ENCODE measurements at regions not wholly inside any gene's neighbourhood (a gene's known extent, or its start where the extent isn't known, plus 50 kb on each side); places are given as distances from the start of the nearest gene placed in this dataset.

- DNase-seq (ENCODE audit: low read depth) = no peak
Observed at GRCh38 chr16:73304008-73304774, 256.3 kb upstream of the ZFHX3 start.

- DNase-seq (ENCODE audit: low read depth) = no peak
Observed at GRCh38 chr16:73302942-73303341, 255.0 kb upstream of the ZFHX3 start.

DNA sequence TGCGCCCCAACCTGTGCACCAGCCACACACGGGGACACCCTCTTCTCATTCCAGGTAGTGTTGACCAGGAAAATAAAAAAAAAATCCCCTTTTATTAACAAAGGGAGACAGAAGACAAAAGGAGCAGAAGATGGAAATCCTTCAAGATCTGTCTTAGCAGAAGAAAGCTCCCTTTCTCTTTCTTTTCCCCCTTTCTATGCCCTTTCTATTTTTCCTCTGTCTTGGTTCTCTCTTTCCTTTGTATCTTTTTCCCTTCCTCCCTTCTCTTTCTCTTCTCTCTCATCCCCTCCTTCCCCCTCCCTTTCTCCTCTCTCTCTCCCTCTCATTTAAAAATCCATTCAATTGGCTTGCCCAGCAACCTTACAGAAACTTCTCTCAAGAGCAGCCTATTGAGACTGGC is 254.1 kb upstream of the ZFHX3 start:
- no peak for DNase-seq (ENCODE audit: low read depth)

GRCh38 chr16:73299346-73299745 is 251.4 kb upstream of the ZFHX3 start:
- DNase-seq (ENCODE audit: low read depth) = no peak

DNA sequence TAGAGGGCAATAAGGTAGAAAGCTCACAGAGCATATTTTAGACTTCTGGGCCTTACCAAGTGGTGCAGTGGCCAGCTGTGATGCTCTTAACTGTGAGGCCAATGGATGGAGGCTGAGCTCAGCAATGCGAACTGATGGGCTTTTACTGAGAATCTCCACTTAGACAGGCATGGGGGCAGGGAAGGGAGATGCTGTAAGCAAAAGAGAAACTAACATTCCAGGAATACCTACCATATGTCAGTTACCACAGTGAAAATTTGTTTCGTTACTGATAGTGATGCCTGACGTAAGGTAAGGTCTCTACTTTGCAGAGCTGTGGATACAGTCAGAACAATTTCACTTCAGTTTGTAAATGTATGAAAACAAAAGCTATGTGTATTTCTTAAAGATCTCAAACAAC is 250.6 kb upstream of the ZFHX3 start:
- DNase-seq (ENCODE audit: low read depth) = peak; percentile 19

- no peak for DNase-seq (ENCODE audit: low read depth)
Observed at GRCh38 chr16:73290258-73290657, 242.3 kb upstream of the ZFHX3 start.

GRCh38 chr16:73289232-73289631 is 241.3 kb upstream of the ZFHX3 start:
- DNase-seq (ENCODE audit: low read depth) = no peak

DNA sequence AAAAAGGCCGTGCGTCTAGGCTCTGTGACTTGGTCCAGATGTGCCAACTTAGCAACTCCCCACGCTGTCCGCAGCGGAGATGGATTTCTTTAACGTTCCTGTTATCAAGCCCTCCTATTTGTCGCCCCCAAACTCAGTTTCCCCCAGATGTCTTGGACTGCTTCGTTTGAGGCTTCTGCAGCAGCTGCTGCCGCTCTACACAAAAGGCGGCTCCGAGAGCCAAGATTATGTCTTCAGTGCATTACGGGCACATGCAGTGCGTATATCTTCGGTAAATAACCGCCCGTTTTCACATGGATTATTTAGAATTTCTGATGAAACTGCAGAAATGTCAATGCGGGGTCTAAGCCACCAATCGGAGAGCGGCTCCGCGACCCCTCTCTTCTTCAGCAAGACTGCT is 240.6 kb upstream of the ZFHX3 start:
- no peak for DNase-seq (ENCODE audit: low read depth)

- DNase-seq (ENCODE audit: low read depth) = no peak
Observed at GRCh38 chr16:73287859-73288405, 240.0 kb upstream of the ZFHX3 start.

GRCh38 chr16:73286346-73287267 is 238.7 kb upstream of the ZFHX3 start:
- DNase-seq (ENCODE audit: low read depth) = no peak

GRCh38 chr16:73285436-73286201 is 237.7 kb upstream of the ZFHX3 start:
- no peak for DNase-seq (ENCODE audit: low read depth)

GRCh38 chr16:73280388-73280787 is 232.5 kb upstream of the ZFHX3 start:
- DNase-seq (ENCODE audit: low read depth) = no peak

GRCh38 chr16:73279451-73279850 is 231.5 kb upstream of the ZFHX3 start:
- no peak for DNase-seq (ENCODE audit: low read depth)

DNA sequence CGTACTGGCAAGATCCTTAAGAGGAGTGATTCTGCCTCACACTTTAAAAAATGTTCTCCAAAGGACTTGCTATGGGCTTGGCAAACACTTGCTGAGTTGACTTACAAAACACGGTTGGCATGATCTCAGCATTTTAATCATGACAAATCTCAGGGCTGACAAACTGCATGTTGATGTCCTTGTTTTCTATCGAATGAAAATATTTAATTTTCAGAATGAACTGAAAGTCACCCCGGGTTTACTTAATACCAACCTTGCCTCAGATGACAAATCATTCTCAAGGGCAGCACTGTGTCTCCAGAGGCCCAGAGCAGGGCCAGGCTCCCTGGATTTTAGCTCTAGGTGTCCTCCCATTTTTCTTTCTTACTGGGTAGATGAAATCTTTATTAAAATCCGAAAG is 229.1 kb upstream of the ZFHX3 start:
- no peak for DNase-seq (ENCODE audit: low read depth)

DNA sequence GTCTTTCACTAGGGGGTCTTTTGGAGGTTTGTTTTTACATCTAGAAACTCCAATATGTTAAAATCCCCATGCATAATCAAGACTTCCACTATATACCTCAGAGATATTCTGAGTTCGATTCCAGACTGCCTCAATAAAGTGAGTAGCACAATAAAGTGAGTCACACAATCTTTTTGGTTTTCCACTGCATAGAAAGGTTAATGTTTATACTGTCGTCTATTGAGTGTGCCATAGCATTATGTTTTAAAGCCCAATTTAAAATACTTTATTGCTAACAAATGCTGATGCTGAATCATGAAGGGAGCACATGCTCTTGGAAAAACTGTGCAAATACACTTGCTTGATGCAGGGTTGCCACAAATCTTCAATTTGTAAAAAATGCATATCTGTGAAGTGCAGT is 227.5 kb upstream of the ZFHX3 start:
- DNase-seq (ENCODE audit: low read depth) = no peak

DNA sequence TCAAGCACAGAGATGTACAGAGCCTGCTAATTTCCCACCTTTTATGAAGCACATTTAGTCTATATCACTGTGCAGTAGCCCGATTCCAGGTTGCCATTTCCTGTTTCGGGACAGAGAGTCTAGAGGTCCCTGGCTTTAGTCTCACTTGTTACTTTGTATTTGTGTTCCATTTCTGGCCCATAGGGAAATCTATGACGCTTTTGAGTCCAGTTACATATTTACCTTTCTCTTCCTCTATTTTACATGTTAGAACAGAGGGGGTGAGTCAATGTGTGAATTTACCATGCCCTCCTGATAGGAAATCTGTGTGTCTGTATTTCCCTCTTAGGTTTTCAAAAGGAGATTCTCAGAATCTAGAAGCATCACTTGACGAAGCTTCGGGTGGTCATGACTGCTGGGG is 227.1 kb upstream of the ZFHX3 start:
- DNase-seq (ENCODE audit: low read depth) = no peak

DNA sequence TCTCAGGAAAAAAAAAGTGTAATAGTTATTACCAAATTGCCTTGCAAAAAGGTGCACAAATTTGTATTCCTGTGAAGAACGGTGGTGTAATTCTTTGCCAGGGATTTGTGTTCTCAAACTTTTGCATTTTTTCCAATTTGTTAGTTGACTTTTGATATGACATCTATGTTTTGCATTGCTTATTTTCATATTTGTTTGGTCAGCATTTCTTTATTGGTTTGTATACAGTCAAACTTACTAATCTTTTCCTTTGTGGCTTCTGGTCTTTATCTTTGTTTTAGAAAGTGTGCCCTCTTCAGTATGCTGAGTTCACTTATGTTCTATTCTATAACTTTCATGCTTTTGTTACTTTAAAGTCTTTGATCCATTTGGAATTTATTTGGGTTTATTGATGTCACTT is 226.2 kb upstream of the ZFHX3 start:
- no peak for DNase-seq (ENCODE audit: low read depth)

- no peak for DNase-seq (ENCODE audit: low read depth)
Observed at GRCh38 chr16:73268366-73268993, 220.6 kb upstream of the ZFHX3 start.

DNA sequence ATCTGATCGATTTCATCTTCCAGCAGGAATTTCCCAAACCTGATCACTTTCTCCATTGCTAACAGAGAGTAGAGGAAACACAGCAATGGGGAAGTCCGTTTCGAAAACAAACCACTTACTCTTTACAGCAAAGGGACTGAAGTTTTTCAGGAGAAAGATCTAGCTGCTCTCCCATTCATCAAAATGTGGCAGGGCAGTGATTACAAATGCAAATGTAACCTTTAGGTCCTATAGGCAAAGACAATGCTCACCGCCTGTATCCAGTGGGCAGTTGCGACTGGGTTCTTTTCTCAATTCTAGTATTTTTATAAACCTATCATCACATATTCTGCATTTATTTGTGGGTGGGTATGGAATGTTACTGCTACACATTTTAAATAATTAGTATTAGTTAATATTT is 218.0 kb upstream of the ZFHX3 start:
- DNase-seq (ENCODE audit: low read depth) = no peak

GRCh38 chr16:73265124-73265837 is 217.4 kb upstream of the ZFHX3 start:
- no peak for DNase-seq (ENCODE audit: low read depth)

DNA sequence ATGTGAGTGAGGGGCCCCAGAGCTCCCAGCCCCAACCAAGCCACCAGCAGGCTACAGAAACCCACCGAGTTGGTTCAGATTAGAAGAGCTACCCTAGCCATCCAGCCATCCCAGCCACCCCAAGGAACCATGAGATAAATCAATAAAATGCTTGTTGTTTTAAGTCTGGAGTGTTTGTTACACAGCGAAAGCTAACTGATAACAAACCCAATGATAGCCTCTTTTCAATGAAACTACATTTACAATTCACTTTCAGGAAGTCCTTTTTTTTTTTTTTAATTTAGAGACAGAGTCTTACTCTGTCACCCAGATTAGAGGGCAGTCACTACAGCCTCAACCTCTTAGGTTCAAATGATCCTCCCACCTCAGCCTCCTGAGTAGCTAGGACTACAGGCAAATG is 215.0 kb upstream of the ZFHX3 start:
- no peak for DNase-seq (ENCODE audit: low read depth)

Data from HS-5 (cell line).